AG04450 (cell line): ENCODE measurements at regions not wholly inside any gene's neighbourhood (a gene's known extent, or its start where the extent isn't known, plus 50 kb on each side); places are given as distances from the start of the nearest gene placed in this dataset.
"Not testable (repeated sequence)": the region's sequence is repeated elsewhere in the genome, so short reads cannot be mapped to it uniquely, and the experiment has no call there.

Source experiments
- CTCF ChIA-PET: fragments of 300-600, 350-600 bp; formaldehyde crosslinking; extraction: SDS; loops from one replicate; lab custom pipeline; 2022; ENCODE audit warnings: antibody characterized with exemption, inconsistent platforms; lab: Charles Lee
- POLR2A ChIA-PET: fragments of 350-600 bp; formaldehyde crosslinking; extraction: SDS; loops from one replicate; lab custom pipeline; 2021; ENCODE audit warnings: antibody characterized with exemption, inconsistent platforms; lab: Yijun Ruan, JAX
- DNase-seq: peaks from one replicate; pipeline ENCODE4 v3.0.0-alpha.2; 2011; ENCODE audit warnings: low read depth, low spot score
- H3K27ac ChIP-seq: one replicate; pipeline ENCODE4 v1.5.1; 2012; ENCODE audit warnings: low read depth, low read length, control low read depth
- H3K27me3 ChIP-seq: one replicate; pipeline ENCODE4 v1.6.0; 2012; ENCODE audit warnings: low read length; ENCODE audit not compliant: control insufficient read depth, insufficient read depth
- H3K4me3 ChIP-seq: 2 replicates; pipeline ENCODE4 v1.5.1; 2011; ENCODE audit warnings: mild to moderate bottlenecking, low read depth, low read length, control low read depth
- H3K9me3 ChIP-seq: 2 replicates; pipeline ENCODE4 v1.5.1; 2012; ENCODE audit warnings: low read length; ENCODE audit not compliant: control insufficient read depth, insufficient read depth
- CTCF ChIP-seq: IDR thresholded peaks from 2 replicates; pipeline ENCODE4 v1.5.1; 2011; ENCODE audit warnings: low read depth, low read length, control low read depth, inconsistent platforms

- H3K27me3 ChIP-seq = no peaks in the 10 kb centered on the region
- no peaks in the 10 kb centered on the region for H3K9me3 ChIP-seq
- ChIA-PET CTCF (interaction anchor here (0.9 kb wide), 1 partner anchor 419 kb away, joined by 3 read pairs; no protein-coding TSS in a partner anchor), POLR2A (no interaction called here)
- TF ChIP-seq CTCF = no peak
- no peak overlapping the region for H3K4me3 ChIP-seq
- H3K27ac ChIP-seq = no peak overlapping the region
- DNase-seq = no peak
These were observed 57.5 kb upstream of the PLPPR5 start for GRCh38 chr1:99062192-99062591.

GRCh38 chr1:99069146-99069545, 64.5 kb upstream of the PLPPR5 start:
- H3K4me3 ChIP-seq = no peak overlapping the region
- H3K9me3 ChIP-seq = no peaks in the 10 kb centered on the region
- no peak overlapping the region for H3K27ac ChIP-seq
- no peak for TF ChIP-seq CTCF
- POLR2A ChIA-PET = no interaction called here
- CTCF ChIA-PET = interaction anchor here (0.7 kb wide), 1 partner anchor 274 kb away, joined by 3 read pairs; no protein-coding TSS in a partner anchor
- no peak for DNase-seq
- peaks cover 2% of the 10 kb centered on the region for H3K27me3 ChIP-seq

GRCh38 chr1:99078529-99078928, 73.9 kb upstream of the PLPPR5 start:
- H3K4me3 ChIP-seq, H3K27me3 ChIP-seq, H3K27ac ChIP-seq, CTCF ChIA-PET, H3K9me3 ChIP-seq, DNase-seq, POLR2A ChIA-PET: not testable (repeated sequence)

GRCh38 chr1:99082366-99082765, 77.7 kb upstream of the PLPPR5 start:
- POLR2A ChIA-PET = no interaction called here
- CTCF ChIA-PET = no interaction called here
- no peaks in the 10 kb centered on the region for H3K9me3 ChIP-seq
- DNase-seq = no peak
- TF ChIP-seq CTCF = no peak
- H3K4me3 ChIP-seq = no peak overlapping the region
- H3K27me3 ChIP-seq = no peaks in the 10 kb centered on the region
- no peak overlapping the region for H3K27ac ChIP-seq

GRCh38 chr1:99083338-99083737, 78.7 kb upstream of the PLPPR5 start:
- H3K4me3 ChIP-seq = no peak overlapping the region
- POLR2A ChIA-PET = no interaction called here
- no peak overlapping the region for H3K27ac ChIP-seq
- no peaks in the 10 kb centered on the region for H3K9me3 ChIP-seq
- CTCF ChIA-PET = no interaction called here
- DNase-seq = no peak
- no peaks in the 10 kb centered on the region for H3K27me3 ChIP-seq
- no peak for TF ChIP-seq CTCF

- no peak overlapping the region for H3K27ac ChIP-seq
- CTCF ChIA-PET = no interaction called here
- DNase-seq = no peak
- H3K9me3 ChIP-seq = no peaks in the 10 kb centered on the region
- H3K4me3 ChIP-seq = no peak overlapping the region
- no peak for TF ChIP-seq CTCF
- no peaks in the 10 kb centered on the region for H3K27me3 ChIP-seq
- POLR2A ChIA-PET = no interaction called here
These were observed 79.9 kb upstream of the PLPPR5 start for GRCh38 chr1:99084562-99084961.
